A549 (cell line): ENCODE measurements at regions not wholly inside any gene's neighbourhood (a gene's known extent, or its start where the extent isn't known, plus 50 kb on each side); places are given as distances from the start of the nearest gene placed in this dataset.

Source experiments
- CHD2 ChIP-seq: fragments of 150-350 bp; IDR thresholded peaks from 2 replicates; pipeline ENCODE4 v1.6.1; 2014; ENCODE audit warnings: low read length; ENCODE audit not compliant: partially characterized antibody
- HOXA7 ChIP-seq: fragments of 250-450 bp; sonication (Bioruptor Pico); IDR thresholded peaks from 2 replicates; pipeline ENCODE4 v1.5.0; 2020; ENCODE audit warnings: mild to moderate bottlenecking, moderate library complexity
- JUN ChIP-seq, 2 experiments: fragments of >200 bp; sonication (Bioruptor Twin); formaldehyde crosslinking; IDR thresholded peaks; 2 replicates in 1 of 2; 3 replicates in 1 of 2; pipeline ENCODE4 v1.6.1; 2016 to 2017
- POLR2A ChIP-seq: IDR thresholded peaks from 2 replicates; pipeline ENCODE4 v1.6.1; 2012; ENCODE audit warnings: mild to moderate bottlenecking, low read length
- RNF2 ChIP-seq: fragments of 200-600 bp; sonication (generic); IDR thresholded peaks from 2 replicates; pipeline ENCODE4 v1.6.1; 2016; ENCODE audit warnings: low read depth, mild to moderate bottlenecking, antibody characterized with exemption, moderate library complexity, borderline replicate concordance
- ZC3H11A ChIP-seq: fragments of 450-650 bp; IDR thresholded peaks from 2 replicates; pipeline ENCODE4 v1.6.1; 2014; ENCODE audit warnings: antibody characterized with exemption, mild to moderate bottlenecking
- TF ChIP-seq, protein P1 (sequence below): fragments of >200 bp; sonication (Bioruptor Twin); formaldehyde crosslinking; IDR thresholded peaks from 3 replicates; pipeline ENCODE4 v1.5.1; 2016
- TF ChIP-seq, protein P2 (sequence below): fragments of >200 bp; sonication (Bioruptor Twin); formaldehyde crosslinking; IDR thresholded peaks from 3 replicates; pipeline ENCODE4 v1.6.1; 2016
- TF ChIP-seq, protein P3 (sequence below): IDR thresholded peaks from 2 replicates; pipeline ENCODE4 v1.6.1; 2012

DNA sequence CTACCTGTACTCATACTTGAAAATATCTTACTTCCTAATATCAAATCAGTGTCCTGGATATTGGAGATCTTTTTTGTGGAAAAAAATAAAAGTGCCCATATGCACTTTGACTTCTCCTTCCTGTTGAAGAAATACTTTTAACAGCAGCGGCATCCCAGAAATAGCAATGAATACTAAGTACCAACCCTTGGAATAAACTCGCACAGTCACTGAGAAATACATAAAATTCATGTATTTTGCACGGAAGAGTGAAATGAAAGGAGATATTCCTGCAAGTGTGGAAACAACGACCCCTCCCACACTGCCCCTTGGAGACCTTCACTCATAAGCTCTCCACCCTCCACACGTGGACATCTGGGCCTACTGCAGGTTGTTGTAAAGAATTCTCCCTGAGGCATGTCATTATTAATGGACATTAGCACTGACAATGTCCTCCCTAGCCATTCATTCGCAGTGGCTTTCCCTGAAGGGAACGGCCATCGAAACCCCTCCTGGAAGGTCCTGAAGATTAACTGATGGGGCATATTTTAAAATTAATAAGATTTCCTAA is 407.6 kb upstream of the PFKP start:
- TF ChIP-seq, protein P1, sequence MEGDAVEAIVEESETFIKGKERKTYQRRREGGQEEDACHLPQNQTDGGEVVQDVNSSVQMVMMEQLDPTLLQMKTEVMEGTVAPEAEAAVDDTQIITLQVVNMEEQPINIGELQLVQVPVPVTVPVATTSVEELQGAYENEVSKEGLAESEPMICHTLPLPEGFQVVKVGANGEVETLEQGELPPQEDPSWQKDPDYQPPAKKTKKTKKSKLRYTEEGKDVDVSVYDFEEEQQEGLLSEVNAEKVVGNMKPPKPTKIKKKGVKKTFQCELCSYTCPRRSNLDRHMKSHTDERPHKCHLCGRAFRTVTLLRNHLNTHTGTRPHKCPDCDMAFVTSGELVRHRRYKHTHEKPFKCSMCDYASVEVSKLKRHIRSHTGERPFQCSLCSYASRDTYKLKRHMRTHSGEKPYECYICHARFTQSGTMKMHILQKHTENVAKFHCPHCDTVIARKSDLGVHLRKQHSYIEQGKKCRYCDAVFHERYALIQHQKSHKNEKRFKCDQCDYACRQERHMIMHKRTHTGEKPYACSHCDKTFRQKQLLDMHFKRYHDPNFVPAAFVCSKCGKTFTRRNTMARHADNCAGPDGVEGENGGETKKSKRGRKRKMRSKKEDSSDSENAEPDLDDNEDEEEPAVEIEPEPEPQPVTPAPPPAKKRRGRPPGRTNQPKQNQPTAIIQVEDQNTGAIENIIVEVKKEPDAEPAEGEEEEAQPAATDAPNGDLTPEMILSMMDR, result no peak
- TF ChIP-seq POLR2A (no peak), CHD2 (no peak), ZC3H11A (no peak), JUN (IDR thresholded peaks at IDR 0.05) (no peak), RNF2 (no peak), HOXA7 (CRISPR knock-in tag) (no peak)
- TF ChIP-seq, protein P2, sequence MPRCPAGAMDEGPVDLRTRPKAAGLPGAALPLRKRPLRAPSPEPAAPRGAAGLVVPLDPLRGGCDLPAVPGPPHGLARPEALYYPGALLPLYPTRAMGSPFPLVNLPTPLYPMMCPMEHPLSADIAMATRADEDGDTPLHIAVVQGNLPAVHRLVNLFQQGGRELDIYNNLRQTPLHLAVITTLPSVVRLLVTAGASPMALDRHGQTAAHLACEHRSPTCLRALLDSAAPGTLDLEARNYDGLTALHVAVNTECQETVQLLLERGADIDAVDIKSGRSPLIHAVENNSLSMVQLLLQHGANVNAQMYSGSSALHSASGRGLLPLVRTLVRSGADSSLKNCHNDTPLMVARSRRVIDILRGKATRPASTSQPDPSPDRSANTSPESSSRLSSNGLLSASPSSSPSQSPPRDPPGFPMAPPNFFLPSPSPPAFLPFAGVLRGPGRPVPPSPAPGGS, result no peak
- TF ChIP-seq, protein P3, sequence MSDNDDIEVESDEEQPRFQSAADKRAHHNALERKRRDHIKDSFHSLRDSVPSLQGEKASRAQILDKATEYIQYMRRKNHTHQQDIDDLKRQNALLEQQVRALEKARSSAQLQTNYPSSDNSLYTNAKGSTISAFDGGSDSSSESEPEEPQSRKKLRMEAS, result no peak
